ENCODE measurements at regions not wholly inside any gene's neighbourhood (a gene's known extent, or its start where the extent isn't known, plus 50 kb on each side); places are given as distances from the start of the nearest gene placed in this dataset.

DNA sequence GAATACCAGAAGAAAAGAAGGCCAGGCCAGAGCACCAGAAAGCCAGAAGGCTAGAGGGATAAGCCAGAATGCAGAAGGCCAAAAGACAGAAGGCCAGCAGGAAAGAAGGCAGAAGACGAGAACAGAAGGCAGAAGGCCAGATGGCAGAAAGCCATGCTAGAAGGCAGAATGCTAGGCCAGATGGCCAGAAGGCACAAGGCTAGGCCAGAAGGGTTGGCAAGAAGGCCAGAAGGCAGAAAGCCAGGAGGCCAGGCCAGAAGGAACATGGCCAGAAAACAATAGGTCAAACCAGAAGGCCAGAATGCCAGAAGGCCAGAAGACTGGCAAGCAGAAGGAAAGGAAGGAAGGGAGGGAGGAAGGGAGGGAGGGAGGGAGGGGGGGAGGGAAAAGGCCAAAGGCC lies 188.8 kb downstream of the TUBA3C start:
- H3K9me3 Mint-ChIP-seq, result peaks cover 47 to 55% of the 10 kb centered on the region in 2 donors
- no peaks in the 10 kb centered on the region for H3K27me3 ChIP-seq (ENCODE audit: control insufficient read depth, insufficient read depth, low read length)
- H3K4me3 ChIP-seq (ENCODE audit: low read length), result no peak overlapping the region
- no peaks in the 10 kb centered on the region for H3K36me3 ChIP-seq (ENCODE audit: control insufficient read depth, insufficient read depth, low read length)
- H3K36me3 Mint-ChIP-seq, result peaks cover 7% of the 10 kb centered on the region
- H3K9me3 ChIP-seq (ENCODE audit: control insufficient read depth, insufficient read depth, low read length), result peaks cover 15% of the 10 kb centered on the region
- TF ChIP-seq, protein P1, sequence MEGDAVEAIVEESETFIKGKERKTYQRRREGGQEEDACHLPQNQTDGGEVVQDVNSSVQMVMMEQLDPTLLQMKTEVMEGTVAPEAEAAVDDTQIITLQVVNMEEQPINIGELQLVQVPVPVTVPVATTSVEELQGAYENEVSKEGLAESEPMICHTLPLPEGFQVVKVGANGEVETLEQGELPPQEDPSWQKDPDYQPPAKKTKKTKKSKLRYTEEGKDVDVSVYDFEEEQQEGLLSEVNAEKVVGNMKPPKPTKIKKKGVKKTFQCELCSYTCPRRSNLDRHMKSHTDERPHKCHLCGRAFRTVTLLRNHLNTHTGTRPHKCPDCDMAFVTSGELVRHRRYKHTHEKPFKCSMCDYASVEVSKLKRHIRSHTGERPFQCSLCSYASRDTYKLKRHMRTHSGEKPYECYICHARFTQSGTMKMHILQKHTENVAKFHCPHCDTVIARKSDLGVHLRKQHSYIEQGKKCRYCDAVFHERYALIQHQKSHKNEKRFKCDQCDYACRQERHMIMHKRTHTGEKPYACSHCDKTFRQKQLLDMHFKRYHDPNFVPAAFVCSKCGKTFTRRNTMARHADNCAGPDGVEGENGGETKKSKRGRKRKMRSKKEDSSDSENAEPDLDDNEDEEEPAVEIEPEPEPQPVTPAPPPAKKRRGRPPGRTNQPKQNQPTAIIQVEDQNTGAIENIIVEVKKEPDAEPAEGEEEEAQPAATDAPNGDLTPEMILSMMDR (IDR thresholded peaks at IDR 0.05), result no peak
- H3K27ac Mint-ChIP-seq, result no peak overlapping the region
- no peaks in the 10 kb centered on the region for H3K27me3 Mint-ChIP-seq (ENCODE audit: low read depth in 2 of 2)
- H3K4me1 Mint-ChIP-seq, result no peaks in the 10 kb centered on the region
- H3K4me1 ChIP-seq (ENCODE audit: control insufficient read depth, insufficient read depth, low read length), result no peaks in the 10 kb centered on the region
- intact Hi-C loops (cut with micrococcal nuclease), result no loop called here
- WGBS (ENCODE audit: insufficient coverage), result 87% methylated on average over 1 of the region's 1 CpG
- DNase-seq (no peak), ATAC-seq (no peak)
- no peak overlapping the region for H3K27ac ChIP-seq (ENCODE audit: low read length)
- H3K4me3 Mint-ChIP-seq, result no peak overlapping the region

DNA sequence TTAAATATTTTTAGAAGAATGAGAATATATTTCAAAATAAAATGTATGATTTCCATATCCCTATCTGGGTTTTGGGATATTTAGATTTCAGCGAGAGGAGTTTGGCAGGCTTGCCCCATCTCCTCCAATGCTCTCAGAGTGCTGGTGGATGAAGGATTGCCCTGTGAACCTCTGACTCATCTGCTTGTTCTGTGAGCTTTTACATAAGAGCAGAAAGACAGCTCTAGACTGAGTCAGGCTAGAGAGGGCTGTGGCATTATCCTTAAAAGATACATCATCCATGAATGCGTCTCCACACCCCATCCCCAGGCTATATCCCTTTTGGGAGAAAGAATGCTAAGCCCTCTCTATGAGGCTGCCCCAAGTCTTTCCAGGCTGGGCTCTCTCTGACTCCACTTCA lies 190.6 kb downstream of the TUBA3C start:
- peaks cover 7% of the 10 kb centered on the region for H3K36me3 Mint-ChIP-seq
- no peak for ATAC-seq
- Histone ChIP-seq H3K36me3 (ENCODE audit: control insufficient read depth, insufficient read depth, low read length) (no peaks in the 10 kb centered on the region), H3K4me3 (ENCODE audit: low read length) (no peak overlapping the region), H3K4me1 (ENCODE audit: control insufficient read depth, insufficient read depth, low read length) (no peaks in the 10 kb centered on the region), H3K27ac (ENCODE audit: low read length) (no peak overlapping the region), H3K27me3 (ENCODE audit: control insufficient read depth, insufficient read depth, low read length) (no peaks in the 10 kb centered on the region), H3K9me3 (ENCODE audit: control insufficient read depth, insufficient read depth, low read length) (peaks cover 15% of the 10 kb centered on the region)
- TF ChIP-seq, protein P1 (IDR thresholded peaks at IDR 0.05), result no peak
- DNase-seq, result no peak
- no peaks in the 10 kb centered on the region for H3K27me3 Mint-ChIP-seq (ENCODE audit: low read depth in 2 of 2)
- peaks cover 46 to 54% of the 10 kb centered on the region in 2 donors for H3K9me3 Mint-ChIP-seq
- no peak overlapping the region for H3K4me3 Mint-ChIP-seq
- H3K4me1 Mint-ChIP-seq, result no peaks in the 10 kb centered on the region
- intact Hi-C loops (cut with micrococcal nuclease), result no loop called here
- no peak overlapping the region for H3K27ac Mint-ChIP-seq
- 87% methylated on average over 2 of the region's 2 CpGs for WGBS (ENCODE audit: insufficient coverage)

DNA sequence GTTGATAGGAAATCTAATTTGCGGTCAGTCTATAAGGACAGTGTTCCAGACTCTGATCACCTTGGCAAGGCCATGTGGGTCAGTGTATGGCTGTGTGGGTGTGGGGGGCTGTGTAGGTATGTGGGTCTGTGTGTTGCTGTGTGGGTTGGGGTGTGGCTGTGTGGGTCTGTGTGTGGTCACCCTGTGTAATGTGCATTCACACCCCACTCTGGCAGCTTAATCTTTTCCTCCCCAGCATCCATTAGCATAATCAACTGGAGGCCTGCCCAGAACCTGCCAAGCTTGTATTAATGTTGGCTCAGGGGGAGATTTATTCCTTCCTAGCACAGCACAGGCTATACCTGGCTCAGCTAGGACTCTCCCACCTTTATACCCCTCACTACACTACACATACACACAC lies 203.2 kb downstream of the TUBA3C start:
- no peaks in the 10 kb centered on the region for H3K4me1 ChIP-seq (ENCODE audit: control insufficient read depth, insufficient read depth, low read length)
- no peak for ATAC-seq
- 85% methylated on average over 1 of the region's 1 CpG for WGBS (ENCODE audit: insufficient coverage)
- intact Hi-C loops (cut with micrococcal nuclease), result no loop called here
- Mint-ChIP-seq H3K36me3 (peaks cover 7% of the 10 kb centered on the region), H3K27ac (no peak overlapping the region), H3K27me3 (ENCODE audit: low read depth in 2 of 2) (no peaks in the 10 kb centered on the region), H3K4me1 (no peaks in the 10 kb centered on the region), H3K4me3 (no peak overlapping the region), H3K9me3 (peaks cover 10 to 13% of the 10 kb centered on the region in 2 donors)
- no peak overlapping the region for H3K27ac ChIP-seq (ENCODE audit: low read length)
- TF ChIP-seq, protein P1 (IDR thresholded peaks at IDR 0.05), result no peak
- H3K27me3 ChIP-seq (ENCODE audit: control insufficient read depth, insufficient read depth, low read length), result no peaks in the 10 kb centered on the region
- DNase-seq, result no peak
- H3K36me3 ChIP-seq (ENCODE audit: control insufficient read depth, insufficient read depth, low read length), result no peaks in the 10 kb centered on the region
- peaks cover 10% of the 10 kb centered on the region for H3K9me3 ChIP-seq (ENCODE audit: control insufficient read depth, insufficient read depth, low read length)
- H3K4me3 ChIP-seq (ENCODE audit: low read length), result no peak overlapping the region

DNA sequence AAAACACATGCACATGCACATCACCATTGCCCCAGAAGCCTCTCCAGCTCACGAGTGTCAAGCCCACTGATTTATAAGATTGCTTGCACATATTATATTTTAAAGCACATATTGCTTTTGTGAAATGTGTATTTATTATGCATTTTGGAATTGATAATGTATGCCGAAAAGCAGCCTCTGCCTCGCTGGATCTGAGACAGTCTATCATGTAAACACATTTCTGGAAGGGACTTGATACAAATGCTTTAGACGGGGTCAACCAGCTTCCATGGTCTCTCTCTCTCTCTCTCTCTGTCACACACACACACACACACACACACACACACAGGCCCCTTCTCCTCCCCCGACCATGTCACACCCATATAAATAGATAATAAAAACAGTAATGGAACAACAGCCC lies 203.8 kb downstream of the TUBA3C start:
- no peak overlapping the region for H3K4me3 Mint-ChIP-seq

More for the DNA sequence above, 203.8 kb downstream of the TUBA3C start:
- DNase-seq (no peak), ATAC-seq (no peak)
- TF ChIP-seq, protein P1 (IDR thresholded peaks at IDR 0.05), result no peak
- Histone ChIP-seq H3K4me3 (ENCODE audit: low read length) (no peak overlapping the region), H3K27ac (ENCODE audit: low read length) (no peak overlapping the region), H3K36me3 (ENCODE audit: control insufficient read depth, insufficient read depth, low read length) (no peaks in the 10 kb centered on the region), H3K9me3 (ENCODE audit: control insufficient read depth, insufficient read depth, low read length) (peaks cover 6% of the 10 kb centered on the region), H3K27me3 (ENCODE audit: control insufficient read depth, insufficient read depth, low read length) (no peaks in the 10 kb centered on the region), H3K4me1 (ENCODE audit: control insufficient read depth, insufficient read depth, low read length) (no peaks in the 10 kb centered on the region)
- intact Hi-C loops (cut with micrococcal nuclease), result no loop called here
- Mint-ChIP-seq H3K27me3 (ENCODE audit: low read depth in 2 of 2) (no peaks in the 10 kb centered on the region), H3K4me1 (no peaks in the 10 kb centered on the region), H3K27ac (no peak overlapping the region), H3K9me3 (peaks cover 9 to 11% of the 10 kb centered on the region in 2 donors), H3K36me3 (peaks cover 3% of the 10 kb centered on the region)
- 78% methylated on average over 3 of the region's 5 CpGs for WGBS (ENCODE audit: insufficient coverage)

All from natural killer cell (primary cell).